Osteocyte (in vitro differentiated cells): ENCODE measurements at regions not wholly inside any gene's neighbourhood (a gene's known extent, or its start where the extent isn't known, plus 50 kb on each side); places are given as distances from the start of the nearest gene placed in this dataset.

Source experiments
- DNase-seq: peaks from one replicate; pipeline ENCODE4 v3.0.0; 2021; ENCODE audit warnings: mixed read lengths; ENCODE audit not compliant: unreplicated experiment; ENCODE audit errors: extremely low spot score
- H3K27ac Mint-ChIP-seq: one replicate; pipeline ENCODE4 v1.8.0; 2021; ENCODE audit warnings: mild to moderate bottlenecking, mixed read lengths; ENCODE audit not compliant: unreplicated experiment
- H3K27me3 Mint-ChIP-seq: one replicate; pipeline ENCODE4 v1.8.0; 2021; ENCODE audit warnings: mixed read lengths; ENCODE audit not compliant: unreplicated experiment
- H3K36me3 Mint-ChIP-seq: one replicate; pipeline ENCODE4 v1.8.0; 2021; ENCODE audit warnings: mixed read lengths; ENCODE audit not compliant: unreplicated experiment
- H3K4me1 Mint-ChIP-seq: one replicate; pipeline ENCODE4 v1.8.0; 2021; ENCODE audit warnings: mixed read lengths; ENCODE audit not compliant: unreplicated experiment
- H3K4me3 Mint-ChIP-seq: one replicate; pipeline ENCODE4 v1.8.0; 2021; ENCODE audit warnings: mild to moderate bottlenecking, moderate library complexity, mixed read lengths; ENCODE audit not compliant: unreplicated experiment
- H3K9me3 Mint-ChIP-seq: one replicate; pipeline ENCODE4 v1.8.0; 2021; ENCODE audit warnings: mixed read lengths; ENCODE audit not compliant: unreplicated experiment
- CTCF ChIP-seq: fragments of 200-600 bp; sonication (generic); IDR thresholded peaks from 2 replicates; pipeline ENCODE4 v1.5.0; 2021; ENCODE audit warnings: antibody characterized with exemption, mild to moderate bottlenecking, moderate library complexity

- Mint-ChIP-seq H3K9me3 (no peaks in the 10 kb centered on the region), H3K27me3 (no peaks in the 10 kb centered on the region), H3K4me3 (no peak overlapping the region), H3K36me3 (no peaks in the 10 kb centered on the region), H3K4me1 (peaks cover 15% of the 10 kb centered on the region), H3K27ac (no peak overlapping the region)
- TF ChIP-seq CTCF, result no peak
- no peak for DNase-seq
Measured at GRCh38 chr9:129235931-129236331, 57.9 kb upstream of the IER5L start.

- H3K4me3 Mint-ChIP-seq, result no peak overlapping the region
- no peak for DNase-seq
- H3K4me1 Mint-ChIP-seq, result peaks cover 15% of the 10 kb centered on the region
- H3K27ac Mint-ChIP-seq, result no peak overlapping the region
- H3K9me3 Mint-ChIP-seq, result no peaks in the 10 kb centered on the region
- TF ChIP-seq CTCF, result no peak
- no peaks in the 10 kb centered on the region for H3K27me3 Mint-ChIP-seq
- no peaks in the 10 kb centered on the region for H3K36me3 Mint-ChIP-seq
Measured at GRCh38 chr9:129235041-129235930, 57.2 kb upstream of the IER5L start.

GRCh38 chr9:129234491-129234890, 56.4 kb upstream of the IER5L start:
- Mint-ChIP-seq H3K9me3 (no peaks in the 10 kb centered on the region), H3K4me3 (no peak overlapping the region), H3K27me3 (no peaks in the 10 kb centered on the region), H3K4me1 (peaks cover 15% of the 10 kb centered on the region), H3K27ac (no peak overlapping the region), H3K36me3 (no peaks in the 10 kb centered on the region)
- no peak for DNase-seq
- TF ChIP-seq CTCF, result no peak

GRCh38 chr9:129232839-129233591, 55.0 kb upstream of the IER5L start:
- Mint-ChIP-seq H3K9me3 (no peaks in the 10 kb centered on the region), H3K4me3 (no peak overlapping the region), H3K27me3 (no peaks in the 10 kb centered on the region), H3K4me1 (peaks cover 13% of the 10 kb centered on the region), H3K36me3 (no peaks in the 10 kb centered on the region), H3K27ac (no peak overlapping the region)
- no peak for DNase-seq
- no peak for TF ChIP-seq CTCF

GRCh38 chr9:129231759-129232158, 53.7 kb upstream of the IER5L start:
- Mint-ChIP-seq H3K27ac (no peak overlapping the region), H3K9me3 (no peaks in the 10 kb centered on the region), H3K4me1 (peaks cover under 1% of the 10 kb centered on the region), H3K4me3 (no peak overlapping the region), H3K36me3 (no peaks in the 10 kb centered on the region), H3K27me3 (no peaks in the 10 kb centered on the region)
- TF ChIP-seq CTCF, result no peak
- DNase-seq, result no peak
